ENCODE measurements at regions not wholly inside any gene's neighbourhood (a gene's known extent, or its start where the extent isn't known, plus 50 kb on each side); places are given as distances from the start of the nearest gene placed in this dataset.

- Histone ChIP-seq H3K9me3 (no peaks in the 10 kb centered on the region), H3K4me1 (no peaks in the 10 kb centered on the region), H3K27me3 (no peaks in the 10 kb centered on the region), H3K36me3 (replicated peaks in 1 of 2; ENCODE audit: insufficient read depth in 1 of 2, low read depth in 2 of 2) (no peaks in the 10 kb centered on the region), H3K27ac (no peak overlapping the region), H3K4me3 (no peak overlapping the region)
- WGBS, 2 donors = 71 to 77% methylated on average over 9 of the region's 9 CpGs
- ATAC-seq (no peak), DNase-seq (no peak)
- intact Hi-C loops (cut with DNase I) = no loop called here
- no peak for TF ChIP-seq POLR2A (IDR thresholded peaks at IDR 0.05)
- TF ChIP-seq CTCF (IDR thresholded peaks at IDR 0.05) = no peak
Observed at GRCh38 chr3:23662079-23662617, 143.6 kb upstream of the UBE2E1 start.

GRCh38 chr3:23663246-23663645, 142.5 kb upstream of the UBE2E1 start:
- 80 to 89% methylated on average over 3 of the region's 3 CpGs for WGBS, 2 donors

DNA sequence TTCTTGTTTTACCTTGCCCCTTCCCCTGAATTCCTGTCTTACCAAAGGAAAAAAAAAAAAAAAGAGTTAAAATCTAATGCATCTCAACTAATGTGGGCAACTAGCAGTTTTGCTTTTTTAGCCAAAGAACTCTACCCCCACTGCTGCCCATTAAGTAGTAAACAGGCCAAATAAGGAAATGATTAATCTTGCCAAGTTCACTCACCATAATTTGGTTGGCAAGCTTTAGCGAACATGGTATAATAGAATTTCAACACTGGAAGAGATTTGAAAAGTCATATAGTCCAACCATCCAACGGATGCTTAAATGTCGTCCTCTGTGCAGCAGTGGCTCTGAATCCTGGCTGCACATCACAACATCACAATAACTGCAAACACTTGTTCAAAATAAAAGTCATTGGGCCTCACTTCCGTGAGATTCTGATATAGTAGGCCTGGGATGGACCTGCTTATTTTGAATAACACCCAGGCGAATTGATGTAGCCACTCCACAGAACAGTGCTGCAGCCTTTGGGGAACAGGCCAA, 142.0 kb upstream of the UBE2E1 start:
- Histone ChIP-seq H3K4me1 (no peaks in the 10 kb centered on the region), H3K36me3 (replicated peaks in 1 of 2; ENCODE audit: insufficient read depth in 1 of 2, low read depth in 2 of 2) (no peaks in the 10 kb centered on the region), H3K9me3 (no peaks in the 10 kb centered on the region), H3K27me3 (no peaks in the 10 kb centered on the region), H3K27ac (no peak overlapping the region), H3K4me3 (no peak overlapping the region)
- no peak for DNase-seq
- TF ChIP-seq CTCF (IDR thresholded peaks at IDR 0.05) (no peak), POLR2A (IDR thresholded peaks at IDR 0.05) (no peak)
- ATAC-seq = no peak
- WGBS, 2 donors = 80% methylated on average over 5 of the region's 5 CpGs
- intact Hi-C loops (cut with DNase I) = no loop called here

More at GRCh38 chr3:23663246-23663645, 142.5 kb upstream of the UBE2E1 start:
- no peak for ATAC-seq
- no peaks in the 10 kb centered on the region for H3K4me1 ChIP-seq
- no peaks in the 10 kb centered on the region for H3K27me3 ChIP-seq
- no peaks in the 10 kb centered on the region for H3K36me3 ChIP-seq (replicated peaks in 1 of 2; ENCODE audit: insufficient read depth in 1 of 2, low read depth in 2 of 2)
- no peak overlapping the region for H3K27ac ChIP-seq
- intact Hi-C loops (cut with DNase I) = no loop called here
- H3K4me3 ChIP-seq = no peak overlapping the region
- H3K9me3 ChIP-seq = no peaks in the 10 kb centered on the region
- DNase-seq = no peak
- TF ChIP-seq CTCF (IDR thresholded peaks at IDR 0.05) (no peak), POLR2A (IDR thresholded peaks at IDR 0.05) (no peak)

DNA sequence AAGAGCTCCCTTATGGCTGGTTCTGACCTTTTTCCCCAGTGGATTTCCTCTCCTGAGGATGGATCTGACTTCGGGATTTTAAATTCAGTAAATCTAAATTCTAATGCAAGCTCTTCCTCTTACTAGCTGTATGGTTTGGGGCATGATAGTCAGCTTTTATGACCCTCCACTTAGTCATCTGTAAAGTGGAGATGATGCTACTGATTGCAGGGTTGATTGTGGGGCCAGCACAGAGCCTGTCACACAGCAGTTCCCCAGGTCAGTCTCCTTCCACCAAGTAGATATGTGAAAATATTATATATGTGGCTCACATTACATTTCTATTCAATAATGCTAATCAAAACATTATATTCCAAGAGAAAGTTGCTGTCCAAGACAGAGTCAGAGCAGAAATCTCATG, 141.3 kb upstream of the UBE2E1 start:
- Histone ChIP-seq H3K27me3 (no peaks in the 10 kb centered on the region), H3K27ac (no peak overlapping the region), H3K36me3 (replicated peaks in 1 of 2; ENCODE audit: insufficient read depth in 1 of 2, low read depth in 2 of 2) (no peaks in the 10 kb centered on the region), H3K9me3 (no peaks in the 10 kb centered on the region), H3K4me1 (no peaks in the 10 kb centered on the region), H3K4me3 (no peak overlapping the region)
- DNase-seq (no peak), ATAC-seq (no peak)
- 85 to 92% methylated on average over 1 of the region's 1 CpG for WGBS, 2 donors
- TF ChIP-seq CTCF (IDR thresholded peaks at IDR 0.05) (no peak), POLR2A (IDR thresholded peaks at IDR 0.05) (no peak)
- intact Hi-C loops (cut with DNase I) = no loop called here

DNA sequence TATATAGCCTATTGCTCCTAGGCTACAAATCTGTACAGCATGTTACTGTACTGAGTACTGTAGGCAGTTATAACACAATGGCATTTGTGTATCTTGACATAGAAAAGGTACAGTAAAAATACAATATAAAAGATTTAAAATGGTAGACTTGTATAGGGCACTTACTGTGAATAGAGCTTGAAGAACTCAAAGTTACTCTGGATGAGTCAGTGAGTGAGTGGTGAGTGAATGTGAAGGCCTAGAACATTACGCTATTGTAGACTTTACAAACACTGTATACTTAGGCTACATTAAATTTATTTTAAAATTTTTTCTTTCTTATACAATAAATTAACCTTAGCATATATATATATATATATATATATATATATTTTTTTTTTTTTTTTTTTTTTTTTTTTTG, 140.0 kb upstream of the UBE2E1 start:
- Histone ChIP-seq H3K27ac (no peak overlapping the region), H3K9me3 (no peaks in the 10 kb centered on the region), H3K4me1 (no peaks in the 10 kb centered on the region), H3K36me3 (replicated peaks in 1 of 2; ENCODE audit: insufficient read depth in 1 of 2, low read depth in 2 of 2) (no peaks in the 10 kb centered on the region), H3K4me3 (no peak overlapping the region), H3K27me3 (no peaks in the 10 kb centered on the region)
- DNase-seq = no peak
- no peak for TF ChIP-seq POLR2A (IDR thresholded peaks at IDR 0.05)
- no peak for TF ChIP-seq CTCF (IDR thresholded peaks at IDR 0.05)
- intact Hi-C loops (cut with DNase I) = no loop called here
- no peak for ATAC-seq
- WGBS, 2 donors = 98 to 100% methylated on average over 1 of the region's 1 CpG
